ENCODE measurements at regions not wholly inside any gene's neighbourhood (a gene's known extent, or its start where the extent isn't known, plus 50 kb on each side); places are given as distances from the start of the nearest gene placed in this dataset.

DNA sequence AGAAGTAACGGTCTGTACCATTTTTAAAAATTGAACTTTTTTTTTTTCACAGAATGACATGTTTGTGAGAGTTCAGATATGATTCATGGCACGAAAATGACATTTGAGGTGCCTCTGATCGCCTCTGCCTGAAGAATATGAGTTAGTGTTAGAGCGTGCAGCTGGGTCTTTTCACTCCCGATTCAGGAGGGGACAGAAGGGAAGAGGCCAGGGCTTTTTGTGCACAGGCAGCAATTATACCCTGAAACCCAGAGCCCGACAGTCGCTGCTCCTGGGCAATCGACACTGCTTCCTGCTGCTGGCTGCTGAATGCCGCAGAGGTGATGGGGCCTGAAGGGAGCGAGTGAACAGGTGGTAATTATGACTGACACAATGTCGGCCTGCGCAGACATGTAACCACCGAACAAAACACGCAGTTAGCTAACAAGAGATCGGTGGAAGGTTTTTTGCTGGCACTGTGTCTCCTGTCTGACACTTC lies 652.0 kb upstream of the NOX3 start:
- in situ Hi-C loops (cut with HindIII; ENCODE audit: low sequenced_read_pairs), result no loop called here
- no peak overlapping the region for H3K4me3 ChIP-seq (ENCODE audit: low read depth, low read length)
- TF ChIP-seq CTCF (IDR thresholded peaks at IDR 0.05; ENCODE audit: low read depth, low read length, missing control alignments), result no peak
- no peak for DNase-seq (ENCODE audit: low read depth)

DNA sequence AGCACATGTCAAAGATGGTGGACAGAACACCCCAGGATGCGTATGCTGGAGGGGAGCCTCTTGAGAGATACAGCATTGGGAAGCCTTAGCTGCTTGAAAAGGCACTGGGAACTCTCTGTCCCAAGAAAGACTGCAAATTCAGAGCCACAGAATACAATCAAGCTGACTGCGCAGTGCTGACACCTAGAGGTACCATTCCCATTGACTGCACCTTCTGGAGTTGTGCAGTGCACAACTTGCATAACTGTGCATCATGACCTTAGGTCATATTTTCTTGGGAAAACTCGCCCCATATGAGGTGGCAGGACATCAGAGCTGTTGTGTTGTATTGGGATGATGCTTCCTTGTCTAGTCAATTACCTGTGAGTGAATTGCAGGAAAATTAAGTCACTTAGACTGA lies 646.5 kb upstream of the NOX3 start:
- TF ChIP-seq CTCF (IDR thresholded peaks at IDR 0.05; ENCODE audit: low read depth, low read length, missing control alignments), result no peak
- in situ Hi-C loops (cut with HindIII; ENCODE audit: low sequenced_read_pairs), result no loop called here
- no peak for DNase-seq (ENCODE audit: low read depth)

DNA sequence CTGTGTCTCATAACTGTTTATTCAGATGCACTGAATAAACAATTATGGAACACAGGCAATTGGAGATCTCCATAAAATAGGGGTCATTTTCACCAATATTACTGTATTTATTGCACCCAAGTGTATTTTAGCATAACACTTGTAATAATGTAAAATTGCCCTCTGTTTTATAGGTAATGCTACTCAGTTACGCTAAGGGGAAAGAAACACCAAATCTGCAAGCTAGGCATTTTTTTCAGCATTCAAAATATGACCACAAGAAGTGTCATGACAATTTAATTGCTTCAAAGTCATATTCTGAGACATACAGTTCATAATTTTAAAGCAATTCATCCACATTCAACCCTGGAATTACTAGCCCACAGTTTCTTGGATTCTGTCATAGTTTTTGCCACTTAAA lies 643.2 kb upstream of the NOX3 start:
- in situ Hi-C loops (cut with HindIII; ENCODE audit: low sequenced_read_pairs), result no loop called here

More for the DNA sequence above, 646.5 kb upstream of the NOX3 start:
- no peak overlapping the region for H3K4me3 ChIP-seq (ENCODE audit: low read depth, low read length)

DNA sequence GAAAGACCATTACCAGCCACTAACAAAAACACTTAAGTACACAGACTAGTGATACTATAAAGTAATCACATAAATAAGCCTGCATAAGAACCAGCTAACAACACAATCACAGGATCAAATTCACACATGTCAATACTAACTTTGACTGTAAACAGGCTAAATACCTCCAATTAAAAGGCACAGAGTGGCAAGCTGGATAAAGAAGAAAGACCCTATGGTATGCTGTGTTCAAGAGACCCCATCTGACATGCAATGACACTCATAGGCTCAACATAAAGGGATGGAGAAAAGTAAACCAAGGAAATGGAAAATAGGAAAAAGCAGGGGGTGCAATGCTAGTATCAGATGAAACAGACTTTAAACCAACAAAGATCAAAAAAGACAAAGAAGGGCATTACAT lies 631.8 kb upstream of the NOX3 start:
- no peak for DNase-seq (ENCODE audit: low read depth)
- H3K4me3 ChIP-seq (ENCODE audit: low read depth, low read length), result no peak overlapping the region
- in situ Hi-C loops (cut with HindIII; ENCODE audit: low sequenced_read_pairs), result no loop called here
- TF ChIP-seq CTCF (IDR thresholded peaks at IDR 0.05; ENCODE audit: low read depth, low read length, missing control alignments), result no peak

More for the DNA sequence above, 643.2 kb upstream of the NOX3 start:
- DNase-seq (ENCODE audit: low read depth), result no peak
- H3K4me3 ChIP-seq (ENCODE audit: low read depth, low read length), result no peak overlapping the region
- no peak for TF ChIP-seq CTCF (IDR thresholded peaks at IDR 0.05; ENCODE audit: low read depth, low read length, missing control alignments)

GRCh38 chr6:156082012-156082411 lies 626.4 kb upstream of the NOX3 start:
- no peak overlapping the region for H3K4me3 ChIP-seq (ENCODE audit: low read depth, low read length)
- in situ Hi-C loops (cut with HindIII; ENCODE audit: low sequenced_read_pairs), result no loop called here
- TF ChIP-seq CTCF (IDR thresholded peaks at IDR 0.05; ENCODE audit: low read depth, low read length, missing control alignments), result no peak
- no peak for DNase-seq (ENCODE audit: low read depth)

DNA sequence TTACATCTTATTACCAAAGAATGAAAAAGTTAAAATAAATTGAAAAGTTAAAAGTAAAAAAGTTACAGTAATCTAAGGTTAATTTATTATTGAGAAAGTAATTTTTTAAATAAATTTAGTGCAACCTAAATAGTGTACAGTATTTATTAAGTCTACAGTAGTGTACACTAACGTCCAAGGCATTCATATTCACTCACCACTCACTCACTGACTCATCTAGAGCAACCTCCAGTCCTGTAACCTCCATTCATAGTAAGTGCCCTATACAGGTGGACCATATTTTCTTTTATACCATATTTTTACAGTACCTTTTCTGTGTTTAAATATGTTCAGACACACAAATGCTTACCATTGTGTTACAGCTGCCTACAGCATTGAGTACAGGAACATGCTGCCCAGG lies 624.7 kb upstream of the NOX3 start:
- TF ChIP-seq CTCF (IDR thresholded peaks at IDR 0.05; ENCODE audit: low read depth, low read length, missing control alignments), result no peak
- no peak overlapping the region for H3K4me3 ChIP-seq (ENCODE audit: low read depth, low read length)
- DNase-seq (ENCODE audit: low read depth), result no peak
- in situ Hi-C loops (cut with HindIII; ENCODE audit: low sequenced_read_pairs), result no loop called here

- H3K4me3 ChIP-seq (ENCODE audit: low read depth, low read length), result no peak overlapping the region
- no peak for TF ChIP-seq CTCF (IDR thresholded peaks at IDR 0.05; ENCODE audit: low read depth, low read length, missing control alignments)
- in situ Hi-C loops (cut with HindIII; ENCODE audit: low sequenced_read_pairs), result loop anchor here (10.0 kb wide), 1 partner anchor 56 kb away; no protein-coding TSS in a partner anchor
- no peak for DNase-seq (ENCODE audit: low read depth)
Measured at GRCh38 chr6:156068881-156069280, 613.2 kb upstream of the NOX3 start.

Measured in astrocyte of the cerebellum (primary cell).